ENCODE measurements at regions not wholly inside any gene's neighbourhood (a gene's known extent, or its start where the extent isn't known, plus 50 kb on each side); places are given as distances from the start of the nearest gene placed in this dataset.

GRCh38 chr4:156391325-156391653, 437.6 kb upstream of the CTSO start:
- Histone ChIP-seq H3K27me3 (ENCODE audit: insufficient read depth, low read length) (no peaks in the 10 kb centered on the region), H3K4me2 (ENCODE audit: low read length) (no peak overlapping the region), H4K20me1 (ENCODE audit: insufficient read depth) (no peaks in the 10 kb centered on the region), H3K4me3 (replicated peaks in 1 of 2; ENCODE audit: low read depth in 1 of 2, low read length in 2 of 2) (no peak overlapping the region), H3K9me3 (ENCODE audit: control insufficient read depth in 1 of 2, insufficient read depth in 1 of 2, low read depth in 1 of 2, low read length in 2 of 2) (no peaks in the 10 kb centered on the region), H3K79me2 (ENCODE audit: insufficient read depth, low read length) (no peaks in the 10 kb centered on the region), H3K9ac (ENCODE audit: low read length) (no peak overlapping the region), H3K36me3 (ENCODE audit: control insufficient read depth in 1 of 2, insufficient read depth in 2 of 2, low read length in 2 of 2) (no peaks in the 10 kb centered on the region), H3K27ac (ENCODE audit: low read depth, low read length) (no peak overlapping the region), H3K4me1 (ENCODE audit: control insufficient read depth in 1 of 2, insufficient read depth in 2 of 2, low read length in 2 of 2) (no peaks in the 10 kb centered on the region), H3K9me2 (ENCODE audit: insufficient read depth) (0 out of 2 replicates have a peak, but pooled peaks cover 2% of the 10 kb centered on the region), H2AFZ (ENCODE audit: low read depth, low read length, poor library complexity, severe bottlenecking) (no peak overlapping the region)
- ATAC-seq = no peak
- ChIA-PET RAD21 (ENCODE audit: low non-redundant PET in 1 of 2, low total read pairs in 2 of 2, uncharacterized antibody in 2 of 2, unreplicated experiment in 2 of 2) (no interaction called here), CTCF (interaction anchor here (1.3 kb wide), 1 partner anchor 13 kb away, joined by 3 read pairs; no protein-coding TSS in a partner anchor), POLR2A (no interaction called here)
- TF ChIP-seq YY1 (IDR thresholded peaks at IDR 0.05; ENCODE audit: extremely low read depth, insufficient replicate concordance, low read depth, low read length) (no peak), EGR1 (IDR thresholded peaks at IDR 0.05; ENCODE audit: low read depth) (no peak), ATF3 (IDR thresholded peaks at IDR 0.05) (no peak), SRF (IDR thresholded peaks at IDR 0.05; ENCODE audit: low read depth) (no peak), SP1 (IDR thresholded peaks at IDR 0.05; ENCODE audit: low read depth) (no peak), EZH2 (IDR thresholded peaks at IDR 0.05) (no peak), TCF7L2 (IDR thresholded peaks at IDR 0.05; ENCODE audit: borderline replicate concordance, extremely low read depth, insufficient read depth, insufficient read length) (no peak), SIN3A (IDR thresholded peaks at IDR 0.05; ENCODE audit: low read depth) (no peak), RAD21 (IDR thresholded peaks at IDR 0.05; ENCODE audit: low read depth) (no peak), FOSL1 (IDR thresholded peaks at IDR 0.05; ENCODE audit: low read depth) (no peak)
- TF ChIP-seq, protein P1, sequence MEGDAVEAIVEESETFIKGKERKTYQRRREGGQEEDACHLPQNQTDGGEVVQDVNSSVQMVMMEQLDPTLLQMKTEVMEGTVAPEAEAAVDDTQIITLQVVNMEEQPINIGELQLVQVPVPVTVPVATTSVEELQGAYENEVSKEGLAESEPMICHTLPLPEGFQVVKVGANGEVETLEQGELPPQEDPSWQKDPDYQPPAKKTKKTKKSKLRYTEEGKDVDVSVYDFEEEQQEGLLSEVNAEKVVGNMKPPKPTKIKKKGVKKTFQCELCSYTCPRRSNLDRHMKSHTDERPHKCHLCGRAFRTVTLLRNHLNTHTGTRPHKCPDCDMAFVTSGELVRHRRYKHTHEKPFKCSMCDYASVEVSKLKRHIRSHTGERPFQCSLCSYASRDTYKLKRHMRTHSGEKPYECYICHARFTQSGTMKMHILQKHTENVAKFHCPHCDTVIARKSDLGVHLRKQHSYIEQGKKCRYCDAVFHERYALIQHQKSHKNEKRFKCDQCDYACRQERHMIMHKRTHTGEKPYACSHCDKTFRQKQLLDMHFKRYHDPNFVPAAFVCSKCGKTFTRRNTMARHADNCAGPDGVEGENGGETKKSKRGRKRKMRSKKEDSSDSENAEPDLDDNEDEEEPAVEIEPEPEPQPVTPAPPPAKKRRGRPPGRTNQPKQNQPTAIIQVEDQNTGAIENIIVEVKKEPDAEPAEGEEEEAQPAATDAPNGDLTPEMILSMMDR (IDR thresholded peaks at IDR 0.05 in 2 of 3, conservative IDR thresholded peaks at IDR 0.05 in 1 of 3; ENCODE audit: borderline replicate concordance in 1 of 3, insufficient read depth in 1 of 3, low read depth in 2 of 3, low read length in 2 of 3) = no peak
- no peak for DNase-seq (ENCODE audit: low read depth, low spot score)
- intact Hi-C loops (cut with micrococcal nuclease) = no loop called here
- BruUV-seq (replicated peaks) = no TSS peak

Measured in HCT116 (cell line).